Activated CD4-positive, alpha-beta T cell treated with anti-CD3 and anti-CD28 coated beads, Interleukin-2, amount 10 ng/mL, durations not matched to agents 24 days and 14 days (primary cell): ENCODE measurements at regions not wholly inside any gene's neighbourhood (a gene's known extent, or its start where the extent isn't known, plus 50 kb on each side); places are given as distances from the start of the nearest gene placed in this dataset.

Source experiments
- DNase-seq: peaks from one replicate; pipeline ENCODE4 v3.0.0; 2022
- H3K27ac Mint-ChIP-seq: one replicate; pipeline ENCODE4 v1.8.0; 2022; ENCODE audit warnings: mild to moderate bottlenecking, mixed read lengths
- H3K27me3 Mint-ChIP-seq: one replicate; pipeline ENCODE4 v1.8.0; 2022; ENCODE audit warnings: mixed read lengths
- H3K36me3 Mint-ChIP-seq: one replicate; pipeline ENCODE4 v1.8.0; 2022; ENCODE audit warnings: low read depth, mild to moderate bottlenecking, mixed read lengths
- H3K4me1 Mint-ChIP-seq: one replicate; pipeline ENCODE4 v1.8.0; 2021; ENCODE audit warnings: mixed read lengths
- H3K4me3 Mint-ChIP-seq: one replicate; pipeline ENCODE4 v1.8.0; 2022; ENCODE audit warnings: mild to moderate bottlenecking, moderate library complexity, mixed read lengths
- H3K9me3 Mint-ChIP-seq: one replicate; pipeline ENCODE4 v1.8.0; 2021; ENCODE audit warnings: mixed read lengths
- intact Hi-C: fragments of 100-400 bp; cut with micrococcal nuclease; formaldehyde crosslinking; loops from one replicate; pipeline ENCODE4 v1.15.1; 2023

- no peaks in the 10 kb centered on the region for H3K27me3 Mint-ChIP-seq
- DNase-seq, result no peak
- intact Hi-C loops, result no loop called here
- H3K9me3 Mint-ChIP-seq, result no peaks in the 10 kb centered on the region
- no peak overlapping the region for H3K4me3 Mint-ChIP-seq
- no peak overlapping the region for H3K27ac Mint-ChIP-seq
- no peaks in the 10 kb centered on the region for H3K4me1 Mint-ChIP-seq
- H3K36me3 Mint-ChIP-seq, result no peaks in the 10 kb centered on the region
Observed at GRCh38 chr10:130776724-130777123, 534.8 kb downstream of the TCERG1L start.

- no peaks in the 10 kb centered on the region for H3K36me3 Mint-ChIP-seq
- no peaks in the 10 kb centered on the region for H3K9me3 Mint-ChIP-seq
- H3K27ac Mint-ChIP-seq, result no peak overlapping the region
- H3K4me3 Mint-ChIP-seq, result no peak overlapping the region
- intact Hi-C loops, result no loop called here
- H3K4me1 Mint-ChIP-seq, result no peaks in the 10 kb centered on the region
- DNase-seq, result no peak
- no peaks in the 10 kb centered on the region for H3K27me3 Mint-ChIP-seq
Observed at GRCh38 chr10:130777507-130778165, 533.9 kb downstream of the TCERG1L start.

- no peaks in the 10 kb centered on the region for H3K36me3 Mint-ChIP-seq
- no peak overlapping the region for H3K27ac Mint-ChIP-seq
Observed at GRCh38 chr10:130778166-130778545, 533.4 kb downstream of the TCERG1L start.

GRCh38 chr10:130780763-130781162 is 530.8 kb downstream of the TCERG1L start:
- intact Hi-C loops, result no loop called here
- Mint-ChIP-seq H3K27ac (no peak overlapping the region), H3K9me3 (no peaks in the 10 kb centered on the region), H3K27me3 (no peaks in the 10 kb centered on the region), H3K4me1 (no peaks in the 10 kb centered on the region), H3K4me3 (no peak overlapping the region), H3K36me3 (no peaks in the 10 kb centered on the region)
- no peak for DNase-seq

More at GRCh38 chr10:130778166-130778545, 533.4 kb downstream of the TCERG1L start:
- H3K27me3 Mint-ChIP-seq, result no peaks in the 10 kb centered on the region
- H3K4me1 Mint-ChIP-seq, result no peaks in the 10 kb centered on the region
- intact Hi-C loops, result no loop called here
- H3K4me3 Mint-ChIP-seq, result no peak overlapping the region
- DNase-seq, result no peak
- no peaks in the 10 kb centered on the region for H3K9me3 Mint-ChIP-seq

GRCh38 chr10:130781206-130781605 is 530.3 kb downstream of the TCERG1L start:
- H3K9me3 Mint-ChIP-seq, result no peaks in the 10 kb centered on the region
- H3K27ac Mint-ChIP-seq, result no peak overlapping the region
- no peak for DNase-seq
- intact Hi-C loops, result no loop called here
- no peaks in the 10 kb centered on the region for H3K4me1 Mint-ChIP-seq
- H3K36me3 Mint-ChIP-seq, result no peaks in the 10 kb centered on the region
- no peak overlapping the region for H3K4me3 Mint-ChIP-seq
- H3K27me3 Mint-ChIP-seq, result no peaks in the 10 kb centered on the region

GRCh38 chr10:130781623-130782022 is 529.9 kb downstream of the TCERG1L start:
- intact Hi-C loops, result no loop called here
- Mint-ChIP-seq H3K4me3 (no peak overlapping the region), H3K36me3 (no peaks in the 10 kb centered on the region), H3K27ac (no peak overlapping the region), H3K4me1 (no peaks in the 10 kb centered on the region), H3K9me3 (no peaks in the 10 kb centered on the region), H3K27me3 (no peaks in the 10 kb centered on the region)
- no peak for DNase-seq

- no peak for DNase-seq
- intact Hi-C loops, result no loop called here
- H3K27ac Mint-ChIP-seq, result no peak overlapping the region
- H3K4me3 Mint-ChIP-seq, result no peak overlapping the region
- H3K9me3 Mint-ChIP-seq, result no peaks in the 10 kb centered on the region
- H3K4me1 Mint-ChIP-seq, result no peaks in the 10 kb centered on the region
- no peaks in the 10 kb centered on the region for H3K36me3 Mint-ChIP-seq
- no peaks in the 10 kb centered on the region for H3K27me3 Mint-ChIP-seq
Observed at GRCh38 chr10:130782467-130782866, 529.1 kb downstream of the TCERG1L start.

GRCh38 chr10:130784326-130784725 is 527.2 kb downstream of the TCERG1L start:
- intact Hi-C loops, result no loop called here
- Mint-ChIP-seq H3K27me3 (no peaks in the 10 kb centered on the region), H3K27ac (no peak overlapping the region), H3K9me3 (no peaks in the 10 kb centered on the region), H3K36me3 (no peaks in the 10 kb centered on the region), H3K4me1 (no peaks in the 10 kb centered on the region), H3K4me3 (no peak overlapping the region)
- DNase-seq, result no peak

- Mint-ChIP-seq H3K4me1 (no peaks in the 10 kb centered on the region), H3K36me3 (no peaks in the 10 kb centered on the region), H3K27ac (no peak overlapping the region), H3K27me3 (no peaks in the 10 kb centered on the region), H3K9me3 (no peaks in the 10 kb centered on the region), H3K4me3 (no peak overlapping the region)
- intact Hi-C loops, result no loop called here
- no peak for DNase-seq
Observed at GRCh38 chr10:130786365-130786966, 525.1 kb downstream of the TCERG1L start.

GRCh38 chr10:130787243-130787642 is 524.3 kb downstream of the TCERG1L start:
- DNase-seq, result no peak
- Mint-ChIP-seq H3K9me3 (no peaks in the 10 kb centered on the region), H3K27me3 (no peaks in the 10 kb centered on the region), H3K4me1 (no peaks in the 10 kb centered on the region), H3K36me3 (no peaks in the 10 kb centered on the region), H3K27ac (no peak overlapping the region), H3K4me3 (no peak overlapping the region)
- intact Hi-C loops, result no loop called here

GRCh38 chr10:130787821-130788220 is 523.7 kb downstream of the TCERG1L start:
- no peaks in the 10 kb centered on the region for H3K9me3 Mint-ChIP-seq
- no peaks in the 10 kb centered on the region for H3K27me3 Mint-ChIP-seq
- no peak overlapping the region for H3K27ac Mint-ChIP-seq
- H3K4me1 Mint-ChIP-seq, result no peaks in the 10 kb centered on the region
- intact Hi-C loops, result no loop called here
- no peak overlapping the region for H3K4me3 Mint-ChIP-seq
- DNase-seq, result no peak
- no peaks in the 10 kb centered on the region for H3K36me3 Mint-ChIP-seq

GRCh38 chr10:130790339-130790738 is 521.2 kb downstream of the TCERG1L start:
- H3K4me1 Mint-ChIP-seq, result no peaks in the 10 kb centered on the region
- intact Hi-C loops, result no loop called here
- H3K9me3 Mint-ChIP-seq, result no peaks in the 10 kb centered on the region
- no peaks in the 10 kb centered on the region for H3K27me3 Mint-ChIP-seq
- DNase-seq, result no peak
- no peak overlapping the region for H3K27ac Mint-ChIP-seq
- no peak overlapping the region for H3K4me3 Mint-ChIP-seq
- no peaks in the 10 kb centered on the region for H3K36me3 Mint-ChIP-seq

- intact Hi-C loops, result no loop called here
- H3K27ac Mint-ChIP-seq, result no peak overlapping the region
- H3K27me3 Mint-ChIP-seq, result no peaks in the 10 kb centered on the region
- DNase-seq, result no peak
- no peak overlapping the region for H3K4me3 Mint-ChIP-seq
- H3K4me1 Mint-ChIP-seq, result no peaks in the 10 kb centered on the region
- H3K9me3 Mint-ChIP-seq, result no peaks in the 10 kb centered on the region
- no peaks in the 10 kb centered on the region for H3K36me3 Mint-ChIP-seq
Observed at GRCh38 chr10:130792096-130792845, 519.2 kb downstream of the TCERG1L start.

GRCh38 chr10:130795819-130796218 is 515.7 kb downstream of the TCERG1L start:
- H3K36me3 Mint-ChIP-seq, result no peaks in the 10 kb centered on the region
- H3K9me3 Mint-ChIP-seq, result no peaks in the 10 kb centered on the region
- H3K4me1 Mint-ChIP-seq, result no peaks in the 10 kb centered on the region
- no peak for DNase-seq
- no peak overlapping the region for H3K4me3 Mint-ChIP-seq
- no peak overlapping the region for H3K27ac Mint-ChIP-seq
- intact Hi-C loops, result no loop called here
- no peaks in the 10 kb centered on the region for H3K27me3 Mint-ChIP-seq
